ENCODE measurements at regions not wholly inside any gene's neighbourhood (a gene's known extent, or its start where the extent isn't known, plus 50 kb on each side); places are given as distances from the start of the nearest gene placed in this dataset.

DNA sequence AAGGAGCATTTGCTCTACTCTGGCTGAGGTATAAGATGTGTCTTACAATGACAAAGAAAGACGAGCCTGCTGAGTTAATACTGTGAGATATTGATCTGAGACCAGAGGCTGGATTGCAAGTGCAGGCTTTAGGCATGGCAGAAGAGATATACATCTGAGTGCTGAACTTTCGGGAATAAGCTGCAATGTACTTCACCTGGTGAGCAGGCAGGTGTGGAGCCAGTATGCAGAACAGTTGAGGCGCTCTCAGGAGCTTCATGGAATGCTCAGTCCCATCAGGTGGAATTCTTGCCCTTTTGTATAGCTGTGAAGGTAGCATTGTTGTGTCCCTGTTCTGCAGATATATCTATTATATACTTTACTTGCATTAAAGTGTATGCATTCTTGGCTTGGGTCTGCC, 179.3 kb upstream of the RIMS1 start:
- Histone ChIP-seq H3K4me3 (replicated peaks in 1 of 3) (no peak overlapping the region), H3K4me1 (no peaks in the 10 kb centered on the region), H3K27ac (no peak overlapping the region), H3K27me3 (no peaks in the 10 kb centered on the region), H3K9me3 (no peaks in the 10 kb centered on the region), H3K36me3 (no peaks in the 10 kb centered on the region)
- intact Hi-C loops (cut with DNase I): no loop called here
- DNase-seq: no peak
- TF ChIP-seq, protein P1, sequence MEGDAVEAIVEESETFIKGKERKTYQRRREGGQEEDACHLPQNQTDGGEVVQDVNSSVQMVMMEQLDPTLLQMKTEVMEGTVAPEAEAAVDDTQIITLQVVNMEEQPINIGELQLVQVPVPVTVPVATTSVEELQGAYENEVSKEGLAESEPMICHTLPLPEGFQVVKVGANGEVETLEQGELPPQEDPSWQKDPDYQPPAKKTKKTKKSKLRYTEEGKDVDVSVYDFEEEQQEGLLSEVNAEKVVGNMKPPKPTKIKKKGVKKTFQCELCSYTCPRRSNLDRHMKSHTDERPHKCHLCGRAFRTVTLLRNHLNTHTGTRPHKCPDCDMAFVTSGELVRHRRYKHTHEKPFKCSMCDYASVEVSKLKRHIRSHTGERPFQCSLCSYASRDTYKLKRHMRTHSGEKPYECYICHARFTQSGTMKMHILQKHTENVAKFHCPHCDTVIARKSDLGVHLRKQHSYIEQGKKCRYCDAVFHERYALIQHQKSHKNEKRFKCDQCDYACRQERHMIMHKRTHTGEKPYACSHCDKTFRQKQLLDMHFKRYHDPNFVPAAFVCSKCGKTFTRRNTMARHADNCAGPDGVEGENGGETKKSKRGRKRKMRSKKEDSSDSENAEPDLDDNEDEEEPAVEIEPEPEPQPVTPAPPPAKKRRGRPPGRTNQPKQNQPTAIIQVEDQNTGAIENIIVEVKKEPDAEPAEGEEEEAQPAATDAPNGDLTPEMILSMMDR (IDR thresholded peaks at IDR 0.05): no peak
- TF ChIP-seq POLR2A (IDR thresholded peaks at IDR 0.05): no peak
- 52 to 53% methylated on average over 3 of the region's 3 CpGs for WGBS, 2 donors

DNA sequence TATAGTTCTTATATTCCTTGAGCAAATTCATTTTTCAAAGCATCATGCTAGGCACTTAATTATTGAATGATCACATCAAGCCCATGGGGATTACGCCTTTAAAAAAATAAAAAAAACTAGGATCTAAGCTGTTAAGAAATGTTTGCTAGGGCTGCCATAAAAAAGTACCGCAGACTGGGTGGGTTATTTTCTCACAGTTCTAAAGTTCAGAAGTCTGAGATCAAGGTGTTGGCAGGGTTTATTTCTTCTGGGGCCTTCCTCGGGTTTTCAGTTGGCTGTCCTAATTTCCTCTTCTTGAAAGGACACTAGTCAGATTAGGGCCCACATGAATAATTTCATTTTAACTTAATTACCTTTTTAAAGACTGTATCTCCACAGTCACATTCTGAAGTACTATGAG, 165.6 kb upstream of the RIMS1 start:
- H3K27ac ChIP-seq: no peak overlapping the region
- no peak overlapping the region for H3K4me3 ChIP-seq (replicated peaks in 1 of 3)
- WGBS, 2 donors: 50 to 63% methylated on average over 3 of the region's 3 CpGs
- no peaks in the 10 kb centered on the region for H3K4me1 ChIP-seq
- H3K36me3 ChIP-seq: no peaks in the 10 kb centered on the region
- H3K9me3 ChIP-seq: no peaks in the 10 kb centered on the region
- no peak for DNase-seq
- H3K27me3 ChIP-seq: no peaks in the 10 kb centered on the region
- intact Hi-C loops (cut with DNase I): no loop called here
- TF ChIP-seq, protein P1 (IDR thresholded peaks at IDR 0.05): no peak
- no peak for TF ChIP-seq POLR2A (IDR thresholded peaks at IDR 0.05)

DNA sequence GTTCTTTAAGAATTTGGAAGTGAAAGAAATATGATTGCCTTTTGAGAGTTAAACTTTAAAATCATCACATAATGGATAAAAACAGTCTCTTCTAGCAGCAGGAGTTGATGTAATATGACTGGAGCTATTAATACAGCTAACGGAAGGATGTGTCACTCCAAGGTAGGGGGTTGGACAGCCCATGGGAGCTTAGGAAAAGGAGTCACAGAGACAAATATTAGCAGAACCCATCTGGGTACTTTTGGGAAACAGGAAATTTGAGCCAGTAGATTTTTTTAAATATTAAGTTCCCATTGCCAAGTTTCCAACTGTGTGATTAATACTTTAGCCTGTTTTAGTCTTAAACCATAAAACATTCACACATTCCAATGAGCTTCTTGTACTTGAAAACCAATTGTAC, 164.7 kb upstream of the RIMS1 start:
- no peaks in the 10 kb centered on the region for H3K9me3 ChIP-seq
- no peaks in the 10 kb centered on the region for H3K4me1 ChIP-seq
- H3K36me3 ChIP-seq: no peaks in the 10 kb centered on the region
- intact Hi-C loops (cut with DNase I): no loop called here
- H3K27ac ChIP-seq: no peak overlapping the region
- DNase-seq: no peak
- H3K4me3 ChIP-seq (replicated peaks in 1 of 3): no peak overlapping the region
- TF ChIP-seq, protein P1 (IDR thresholded peaks at IDR 0.05): no peak
- no peak for TF ChIP-seq POLR2A (IDR thresholded peaks at IDR 0.05)
- H3K27me3 ChIP-seq: no peaks in the 10 kb centered on the region
- WGBS, 2 donors: 68 to 71% methylated on average over 1 of the region's 1 CpG

GRCh38 chr6:71722736-71723135, 163.6 kb upstream of the RIMS1 start:
- DNase-seq: no peak
- TF ChIP-seq, protein P1 (IDR thresholded peaks at IDR 0.05): no peak
- no peak for TF ChIP-seq POLR2A (IDR thresholded peaks at IDR 0.05)
- intact Hi-C loops (cut with DNase I): no loop called here
- no peaks in the 10 kb centered on the region for H3K4me1 ChIP-seq
- H3K27me3 ChIP-seq: no peaks in the 10 kb centered on the region
- no peak overlapping the region for H3K27ac ChIP-seq
- H3K4me3 ChIP-seq (replicated peaks in 1 of 3): no peak overlapping the region
- no peaks in the 10 kb centered on the region for H3K36me3 ChIP-seq
- H3K9me3 ChIP-seq: no peaks in the 10 kb centered on the region
- 77 to 89% methylated on average over 2 of the region's 2 CpGs for WGBS, 2 donors

DNA sequence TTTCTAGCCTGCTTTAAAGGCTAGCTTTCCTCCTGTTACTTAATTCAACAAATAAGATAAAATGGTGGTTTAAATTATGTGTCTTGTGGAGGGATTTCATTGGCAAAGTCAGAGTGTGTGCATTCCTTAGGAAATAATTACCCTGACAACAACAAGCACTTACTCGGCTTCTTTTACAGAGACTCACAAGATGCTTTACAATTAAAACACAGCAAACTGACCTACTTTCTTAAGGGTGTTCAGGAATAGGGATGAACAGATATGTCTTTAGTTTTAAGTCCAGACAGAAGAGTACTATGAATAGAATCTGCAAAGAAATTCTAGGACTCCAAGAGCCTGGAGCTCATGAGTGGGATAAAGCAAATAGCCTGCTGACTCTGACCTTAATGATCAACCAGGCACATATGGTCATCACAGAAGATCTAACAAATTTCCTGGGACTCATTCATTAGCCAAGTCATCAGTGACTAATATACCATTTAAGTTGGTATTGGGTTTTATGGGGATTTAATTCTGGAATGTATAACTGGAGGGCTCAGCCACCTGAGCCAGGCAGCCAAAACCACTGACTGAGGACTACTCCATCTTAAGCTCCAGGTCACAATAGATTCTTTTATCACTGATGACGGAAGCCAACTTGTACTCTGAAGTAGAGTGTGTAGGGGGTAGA, 161.8 kb upstream of the RIMS1 start:
- intact Hi-C loops (cut with DNase I): no loop called here
- TF ChIP-seq POLR2A (IDR thresholded peaks at IDR 0.05): no peak
- TF ChIP-seq, protein P1 (IDR thresholded peaks at IDR 0.05): no peak
- H3K4me1 ChIP-seq: no peaks in the 10 kb centered on the region
- H3K27me3 ChIP-seq: no peaks in the 10 kb centered on the region
- no peak for DNase-seq
- H3K9me3 ChIP-seq: no peaks in the 10 kb centered on the region
- no peak overlapping the region for H3K27ac ChIP-seq
- WGBS, 2 donors: 64 to 71% methylated on average over 2 of the region's 2 CpGs
- no peaks in the 10 kb centered on the region for H3K36me3 ChIP-seq
- H3K4me3 ChIP-seq (replicated peaks in 1 of 3): no peak overlapping the region

Measured in thyroid gland (tissue), 4 donors.